HG03521 (cell line): ENCODE measurements at regions not wholly inside any gene's neighbourhood (a gene's known extent, or its start where the extent isn't known, plus 50 kb on each side); places are given as distances from the start of the nearest gene placed in this dataset.
"Not testable (repeated sequence)": the region's sequence is repeated elsewhere in the genome, so short reads cannot be mapped to it uniquely, and the experiment has no call there.

ENCODE experiments used
- ATAC-seq: cut with Tn5 transposase; IDR thresholded peaks from one replicate; pipeline ENCODE4 v1.9.1; 2021; ENCODE audit warnings: mild to moderate bottlenecking, moderate library complexity; ENCODE audit not compliant: unreplicated experiment

DNA sequence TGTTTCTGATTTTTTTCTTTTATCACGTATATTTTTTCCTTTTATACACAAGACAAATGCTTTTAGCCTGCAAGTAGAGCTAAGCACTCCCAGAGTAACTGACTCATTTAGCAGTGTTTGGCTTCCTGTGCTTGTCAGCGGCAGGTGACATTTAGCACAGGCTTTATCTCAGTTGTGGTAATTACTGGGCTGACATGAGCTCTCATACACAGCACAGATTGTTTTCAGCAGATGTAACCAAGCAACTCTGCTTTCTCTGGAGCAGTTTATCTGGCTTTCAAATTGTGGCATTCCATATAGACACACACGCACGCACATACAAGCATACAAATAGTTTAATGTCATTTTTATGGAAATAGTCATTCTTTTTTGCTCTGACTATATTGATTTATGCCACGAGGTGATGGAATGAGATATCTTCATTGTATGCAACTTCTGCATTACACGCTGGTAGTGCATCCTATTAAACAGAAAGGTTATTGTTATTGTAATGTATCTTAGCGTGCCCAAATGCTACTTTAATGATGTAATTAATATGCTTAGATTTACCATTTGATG lies 379.0 kb upstream of the GRAMD2B start:
- ATAC-seq, result no peak

DNA sequence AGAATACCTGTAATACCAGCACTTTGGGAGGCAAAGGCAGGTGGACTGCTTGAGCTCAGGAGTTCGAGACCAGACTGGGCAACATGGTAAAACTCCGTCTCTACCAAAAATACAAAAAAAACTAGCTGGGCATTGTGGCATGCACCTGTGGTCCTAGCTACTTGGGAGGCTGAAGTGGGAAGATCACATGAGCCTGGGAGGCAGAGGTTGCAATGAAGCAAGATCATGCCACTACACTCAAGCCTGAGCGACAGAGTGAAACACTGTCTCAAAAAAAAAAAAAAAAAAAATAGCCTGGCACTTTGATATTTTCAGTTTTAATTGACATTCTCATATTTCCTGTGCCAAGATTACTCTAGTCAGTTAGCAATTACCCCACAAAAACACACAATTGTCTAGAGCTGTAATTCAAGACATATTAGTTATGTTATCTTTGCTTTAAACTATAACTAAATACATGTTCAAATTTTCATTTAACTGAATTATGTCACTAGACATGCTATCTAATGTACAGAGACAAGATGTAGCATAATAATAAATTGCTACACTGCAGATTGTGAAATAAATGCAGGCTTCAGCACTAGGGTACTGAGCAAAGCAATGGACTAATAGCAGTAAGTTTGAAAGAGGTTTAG lies 378.2 kb upstream of the GRAMD2B start:
- no peak for ATAC-seq

DNA sequence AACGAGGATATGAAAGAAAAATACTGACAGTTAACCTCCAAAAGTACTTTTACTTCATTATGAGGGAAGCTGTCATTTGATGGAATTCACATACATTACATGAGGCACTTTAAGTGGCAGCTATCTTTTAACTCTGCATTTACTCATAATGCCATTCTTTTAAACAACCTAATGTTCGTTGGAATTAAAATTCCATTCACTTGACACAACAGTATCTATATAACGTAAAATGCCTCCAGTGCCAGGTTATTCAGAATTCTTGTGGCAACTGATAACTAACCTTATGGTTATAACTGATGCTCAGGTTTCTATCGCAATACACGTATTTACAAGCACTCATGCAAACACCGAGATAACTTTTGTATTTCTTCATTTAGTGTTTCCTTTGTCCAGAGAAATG lies 376.9 kb upstream of the GRAMD2B start:
- ATAC-seq, result no peak

DNA sequence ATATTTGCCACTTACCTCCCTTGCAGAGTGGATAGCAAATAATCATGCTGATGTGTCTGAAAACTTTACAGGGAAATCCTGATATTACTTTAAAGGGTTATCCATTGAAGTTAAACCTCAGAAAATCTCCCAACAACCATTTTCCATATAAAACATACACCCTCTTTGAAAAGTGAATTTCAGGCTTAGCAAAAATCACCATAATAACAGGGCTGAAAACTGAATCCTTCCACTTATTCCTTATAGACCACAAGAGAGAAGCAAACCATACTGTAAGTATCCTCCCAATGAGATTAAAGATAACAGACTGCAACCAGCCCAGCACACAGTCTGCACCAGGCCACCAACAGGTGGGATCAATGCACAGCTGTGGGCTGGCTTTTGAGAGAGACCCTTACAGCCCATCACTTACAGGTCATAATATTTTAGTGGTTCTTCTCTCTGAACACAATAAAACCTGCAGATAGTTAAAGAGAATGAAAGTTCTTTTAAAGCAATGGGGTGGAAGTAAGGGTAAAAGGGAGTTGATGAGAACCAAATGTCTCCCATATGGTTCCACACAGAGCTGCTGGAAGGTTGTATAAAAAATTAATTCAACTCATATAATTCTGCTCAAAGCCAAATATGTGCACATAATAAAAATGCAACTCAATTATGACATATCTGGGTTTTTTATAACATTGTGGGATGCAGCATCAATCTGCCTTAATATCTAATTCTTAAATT lies 376.2 kb upstream of the GRAMD2B start:
- ATAC-seq, result no peak

DNA sequence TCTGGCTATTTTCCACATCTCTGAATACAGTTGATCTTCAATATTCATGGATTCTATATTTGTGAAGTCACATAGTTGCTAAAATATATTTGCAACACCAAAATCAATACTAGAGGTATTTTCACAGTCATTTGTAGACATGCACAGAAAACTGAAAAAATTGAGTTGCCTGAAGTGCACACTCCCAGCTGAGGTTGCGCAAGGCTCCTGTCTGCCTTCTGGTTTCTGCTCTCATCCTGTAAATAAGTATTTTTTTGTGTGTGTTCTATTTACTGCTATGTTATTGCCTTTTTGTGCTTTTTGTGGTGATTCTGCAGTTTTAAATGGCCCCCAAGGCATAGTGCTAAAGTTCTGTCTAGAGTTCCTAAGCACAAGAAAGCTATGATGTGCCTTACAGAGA lies 371.1 kb upstream of the GRAMD2B start:
- ATAC-seq, result no peak

DNA sequence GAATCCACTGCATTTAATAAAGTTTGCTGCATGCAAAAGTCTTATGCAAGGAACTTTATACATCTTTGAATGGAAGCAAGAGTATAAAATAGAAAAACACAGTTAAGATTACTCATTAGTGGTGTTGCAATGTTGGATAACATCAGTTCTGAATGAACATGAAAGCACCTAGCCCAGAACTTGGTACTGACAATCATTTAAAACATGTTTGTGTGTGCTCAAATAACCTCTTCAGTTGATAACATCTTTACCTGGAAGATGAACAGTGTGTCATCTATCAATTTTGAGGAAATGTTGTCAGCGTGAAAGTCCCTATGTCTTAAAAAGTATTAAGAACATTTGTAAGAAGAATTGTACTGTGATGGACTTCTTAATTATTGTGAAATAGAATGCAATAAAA lies 370.4 kb upstream of the GRAMD2B start:
- no peak for ATAC-seq

DNA sequence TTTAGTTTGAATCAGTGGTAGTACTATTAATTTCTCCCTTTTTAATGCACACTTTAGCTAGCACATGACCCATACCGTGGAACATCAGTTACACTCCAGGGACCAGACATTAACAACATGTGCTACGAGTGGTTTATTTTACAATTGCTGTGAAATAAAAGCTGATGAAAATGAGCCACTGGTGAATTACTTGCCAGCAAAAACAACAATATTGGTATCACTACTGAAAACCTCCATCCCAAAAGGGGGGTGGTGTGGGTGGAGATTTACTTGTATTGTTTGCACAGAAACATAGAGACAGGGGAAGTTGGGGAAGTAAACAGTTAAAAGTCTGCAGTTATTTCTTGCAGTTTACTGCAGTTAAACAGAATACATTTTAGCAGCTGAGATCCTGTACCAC lies 369.6 kb upstream of the GRAMD2B start:
- no peak for ATAC-seq

DNA sequence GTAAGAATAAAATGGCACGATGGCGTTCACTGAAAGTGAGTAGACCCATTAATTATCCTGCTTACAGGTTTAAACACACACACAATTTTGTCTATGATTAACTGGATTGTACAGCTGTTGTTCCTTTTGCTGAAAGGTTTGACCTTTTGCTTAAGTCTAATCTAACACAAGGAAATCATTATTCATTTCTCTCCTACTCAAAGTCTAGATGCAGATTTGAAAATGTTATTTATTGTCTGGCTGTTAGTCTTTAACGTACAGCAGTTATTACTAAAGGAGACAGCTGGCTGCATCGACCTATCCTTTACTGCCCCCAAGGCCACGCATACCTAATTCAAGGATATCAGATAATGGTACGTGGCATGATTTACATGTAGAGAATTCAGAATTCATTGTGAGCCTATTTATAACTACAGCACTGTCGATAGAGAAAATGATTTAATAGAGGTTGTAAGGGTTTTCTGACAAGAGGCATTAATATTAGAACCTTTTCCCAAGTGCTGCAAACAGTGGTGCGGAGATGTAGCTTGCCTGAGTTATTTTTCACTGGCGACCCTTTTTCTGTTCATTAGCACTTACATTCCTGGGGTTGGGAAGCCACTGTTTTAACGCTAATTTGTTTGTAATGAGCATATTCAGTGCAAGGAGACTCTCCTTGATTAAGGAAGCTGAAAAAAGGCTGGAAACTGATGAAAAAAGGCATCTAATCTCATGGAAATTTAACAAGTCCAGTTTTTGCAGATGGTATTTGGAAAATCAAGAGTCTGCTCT lies 368.4 kb upstream of the GRAMD2B start:
- ATAC-seq, result no peak

DNA sequence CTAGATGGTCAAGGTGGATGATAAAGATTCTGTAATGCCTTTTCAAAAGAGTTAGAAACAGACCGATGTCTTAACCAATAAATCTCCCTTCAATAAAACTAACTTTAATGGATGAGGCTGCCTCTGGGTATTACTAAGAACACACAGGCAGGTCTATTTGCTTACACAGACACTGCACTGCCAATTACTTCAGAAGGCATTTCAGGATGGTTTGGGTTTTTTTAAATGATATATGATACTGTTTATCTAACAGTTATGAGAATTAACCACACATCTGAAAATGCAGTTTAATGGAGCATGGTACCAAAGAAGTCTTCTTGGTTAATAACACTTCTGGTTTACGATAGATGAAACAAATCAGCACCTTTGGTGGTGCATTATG lies 367.9 kb upstream of the GRAMD2B start:
- ATAC-seq, result no peak

DNA sequence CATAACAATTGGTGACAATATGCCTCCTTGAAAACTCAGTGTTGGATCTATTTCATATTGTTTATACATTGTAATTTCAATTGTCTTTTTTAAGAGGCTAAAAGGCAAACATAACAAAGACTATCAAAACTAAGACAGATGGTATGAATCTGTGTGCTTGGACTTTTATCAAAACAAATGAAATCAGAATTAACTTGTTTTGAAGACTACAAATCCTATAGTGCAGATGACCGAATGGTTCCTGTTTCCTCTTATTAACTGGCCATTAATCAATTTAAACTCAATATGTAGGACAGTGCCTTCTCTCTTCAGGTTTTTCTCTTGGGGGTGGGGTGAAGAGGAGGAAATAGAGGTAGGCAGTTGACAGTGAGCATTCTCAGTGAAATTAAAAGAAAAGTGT lies 366.9 kb upstream of the GRAMD2B start:
- no peak for ATAC-seq

DNA sequence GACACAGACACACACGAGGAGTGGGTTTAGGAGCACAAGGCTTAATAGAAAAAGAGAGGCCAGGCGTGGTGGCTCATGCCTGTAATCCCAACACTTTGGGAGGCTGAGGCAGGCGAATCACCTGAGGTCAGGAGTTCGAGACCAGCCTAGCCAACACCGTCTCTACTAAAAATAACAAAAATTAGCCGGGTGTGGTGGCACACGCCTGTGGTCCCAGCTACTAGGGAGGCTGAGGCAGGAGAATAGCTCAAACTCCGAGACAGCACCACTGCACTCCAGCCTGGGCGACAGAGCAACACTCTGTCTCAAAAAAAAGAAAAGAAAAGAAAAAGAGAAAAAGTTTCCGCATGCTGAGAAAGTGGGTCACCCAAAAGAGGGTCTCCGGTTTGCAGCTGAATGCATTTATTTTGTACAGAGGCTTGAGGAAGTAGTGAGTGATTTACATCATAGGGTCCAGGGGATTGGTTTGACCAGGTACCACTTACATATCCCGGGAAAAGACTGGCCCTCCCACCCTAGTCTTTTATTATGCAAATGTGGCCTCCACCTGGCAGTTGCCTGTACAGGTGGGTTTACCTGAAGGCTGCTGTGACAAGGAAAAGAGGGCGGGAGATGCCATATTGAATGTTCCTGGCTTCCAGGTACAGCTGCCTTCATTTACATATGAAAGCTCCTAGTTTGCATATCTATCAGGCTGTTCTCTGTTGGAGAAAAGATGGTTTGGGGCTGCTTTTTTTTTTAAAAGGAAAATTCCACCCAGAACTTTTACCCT lies 366.2 kb upstream of the GRAMD2B start:
- no peak for ATAC-seq

DNA sequence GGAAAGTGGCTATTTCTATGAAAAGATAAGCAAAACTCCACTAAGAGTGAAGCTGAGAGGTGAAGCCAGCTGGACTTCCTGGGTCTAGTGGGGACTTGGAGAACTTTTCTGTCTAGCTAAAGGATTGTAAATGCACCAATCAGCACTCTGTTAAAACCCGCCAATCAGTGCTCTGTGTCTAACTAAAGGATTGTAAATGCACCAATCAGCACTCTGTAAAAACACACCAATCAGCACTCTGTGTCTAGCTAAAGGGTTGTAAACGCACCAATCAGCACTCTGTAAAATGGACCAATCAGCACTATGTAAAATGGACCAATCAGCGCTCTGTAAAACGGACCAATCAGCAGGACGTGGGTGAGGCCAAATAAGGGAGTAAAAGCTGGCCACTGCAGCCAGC lies 364.8 kb upstream of the GRAMD2B start:
- not testable (repeated sequence) for ATAC-seq

DNA sequence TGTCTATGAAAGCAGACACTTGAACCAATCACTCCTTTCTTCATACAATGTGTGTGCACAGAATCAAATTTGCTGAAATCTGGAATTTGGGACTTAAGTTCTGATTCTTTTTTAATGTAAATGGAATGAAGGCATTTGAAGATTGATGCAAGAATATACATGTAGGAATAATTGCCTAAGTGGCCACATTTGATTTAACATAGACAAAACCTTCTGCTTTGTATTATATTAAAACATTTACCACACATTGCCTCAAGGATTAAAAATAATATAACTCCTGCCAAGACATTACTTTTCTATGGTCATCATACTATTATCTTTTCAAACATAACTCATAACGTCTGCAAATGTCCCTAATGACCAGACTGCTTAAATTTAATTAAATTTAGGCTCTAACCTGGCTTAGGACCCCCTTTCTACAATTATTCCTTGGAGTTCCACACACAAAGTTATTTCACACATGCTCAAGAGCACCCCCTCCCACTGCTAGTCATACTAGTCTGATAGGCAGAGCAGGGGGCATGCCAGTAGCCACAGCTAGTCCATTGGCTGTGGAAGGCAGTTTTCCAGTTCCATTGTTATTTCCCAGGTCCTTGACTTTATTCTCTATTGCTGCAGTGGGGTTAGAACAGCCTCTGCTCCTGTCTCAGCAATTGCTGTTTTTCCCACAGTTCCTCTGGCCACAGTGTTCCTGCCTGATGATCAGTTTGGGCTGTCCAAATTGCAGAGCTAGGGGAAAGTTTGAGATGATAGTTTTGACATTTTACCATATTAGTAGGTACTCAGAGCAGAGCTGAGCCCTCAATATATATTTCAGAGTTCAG lies 360.6 kb upstream of the GRAMD2B start:
- ATAC-seq, result no peak

DNA sequence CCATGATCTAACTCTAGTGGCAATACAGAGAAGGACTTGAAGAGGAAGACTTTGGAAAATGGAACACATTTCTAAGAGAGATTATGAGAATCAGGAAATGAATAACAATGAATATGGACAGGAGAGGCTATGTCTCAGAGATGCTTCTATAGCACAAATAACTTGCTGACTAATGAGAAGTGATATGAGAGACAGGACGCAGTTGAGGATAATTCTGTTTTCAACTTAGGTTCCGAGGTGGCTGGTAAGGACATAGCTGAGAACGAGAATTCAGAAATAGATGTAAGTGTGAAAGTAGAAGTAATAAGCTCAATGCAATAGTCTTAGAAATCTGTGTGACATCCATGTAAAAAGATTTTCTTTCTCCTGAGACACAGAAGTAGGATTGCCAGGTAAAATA lies 358.1 kb upstream of the GRAMD2B start:
- no peak for ATAC-seq

DNA sequence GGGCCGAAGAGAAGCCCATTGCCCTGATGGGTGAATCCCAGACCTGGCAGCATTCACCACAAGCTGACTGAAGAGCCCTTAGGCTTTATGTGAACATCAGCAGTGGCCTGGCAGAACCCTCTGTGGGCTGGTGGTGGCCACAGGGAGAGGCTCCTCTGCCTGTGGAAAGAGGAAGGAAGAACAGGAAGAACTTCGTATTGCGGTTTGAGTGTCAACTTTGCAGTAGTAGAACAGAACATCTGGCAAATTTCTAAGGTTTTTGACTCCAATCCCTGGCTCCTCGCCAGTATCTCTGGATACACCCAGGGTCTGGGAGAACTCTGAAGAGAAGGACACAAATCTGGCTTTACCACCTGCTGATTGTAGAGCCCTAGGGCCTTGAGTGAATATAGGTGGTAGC lies 356.4 kb upstream of the GRAMD2B start:
- no peak for ATAC-seq

DNA sequence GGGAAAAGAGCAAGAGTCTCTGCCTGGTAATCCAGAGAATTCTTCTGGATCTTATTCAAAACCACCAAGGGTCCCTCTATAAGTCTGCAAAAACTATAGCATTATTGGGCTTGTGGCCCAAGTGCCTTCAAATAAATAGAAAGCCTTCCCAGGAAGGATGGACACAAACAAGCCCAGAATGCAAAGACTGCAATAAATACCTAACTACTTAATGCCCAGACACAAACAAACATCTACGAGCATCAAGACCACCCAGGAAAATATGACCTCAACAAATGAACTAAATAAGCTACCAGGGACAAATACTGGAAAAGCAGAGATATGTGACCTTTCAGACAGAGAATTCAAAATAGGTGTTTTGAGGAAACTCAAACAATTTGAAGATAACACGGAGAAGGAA lies 355.8 kb upstream of the GRAMD2B start:
- no peak for ATAC-seq

DNA sequence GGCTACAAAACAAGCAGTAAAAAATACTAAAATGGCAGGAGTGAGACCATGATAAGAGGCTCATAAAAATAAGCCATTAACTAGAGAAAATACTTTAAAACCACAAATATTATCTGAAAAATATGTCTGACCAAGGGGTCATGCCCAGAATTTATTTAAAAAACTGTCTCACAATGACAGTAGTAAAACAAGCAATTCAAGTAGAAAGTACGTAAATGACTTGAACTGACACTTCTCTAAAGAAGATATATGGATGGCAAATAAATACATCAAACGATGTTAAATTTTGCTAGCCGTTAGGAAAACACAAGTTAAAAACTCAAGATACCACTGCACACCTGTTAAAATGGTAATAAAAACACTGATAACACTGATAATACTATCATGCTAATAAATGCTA lies 353.9 kb upstream of the GRAMD2B start:
- ATAC-seq, result no peak

DNA sequence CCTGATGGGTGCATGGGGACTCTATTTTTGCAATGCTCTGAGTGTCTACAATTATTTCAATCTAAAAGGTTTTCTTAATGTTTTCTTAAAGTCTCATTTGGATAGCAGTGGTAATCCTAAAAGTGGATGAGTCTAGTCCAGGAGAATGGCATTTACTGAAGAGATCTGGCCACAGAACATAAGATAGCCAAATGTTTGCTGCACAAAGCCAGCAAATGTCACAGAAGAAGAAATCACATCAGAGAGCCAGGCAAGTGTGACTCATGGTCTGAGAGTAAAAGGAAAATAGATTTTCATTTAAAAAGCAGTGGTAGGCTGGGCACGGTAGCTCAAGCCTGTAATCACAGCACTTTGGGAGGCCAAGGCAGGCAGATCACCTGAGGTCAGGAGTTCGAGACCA lies 352.7 kb upstream of the GRAMD2B start:
- no peak for ATAC-seq

DNA sequence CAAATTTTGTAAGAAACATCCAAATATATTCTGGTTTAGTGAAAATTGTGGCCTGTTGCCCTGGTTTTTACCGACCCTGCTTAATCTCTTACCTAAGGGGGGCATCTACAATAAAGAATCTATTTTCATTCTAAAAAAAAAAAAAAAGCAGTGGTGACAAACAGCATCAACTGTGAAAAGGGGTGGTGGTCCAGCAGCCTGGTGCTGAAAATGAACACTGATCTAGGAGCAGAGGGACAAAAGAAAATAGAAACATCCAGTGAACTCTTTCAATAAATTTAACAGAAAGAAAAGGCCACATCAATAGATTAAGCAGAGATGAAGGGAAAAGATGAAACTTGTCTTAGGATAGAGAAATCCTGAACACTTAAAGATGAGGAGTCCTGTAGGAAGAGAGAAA lies 348.7 kb upstream of the GRAMD2B start:
- ATAC-seq, result no peak

DNA sequence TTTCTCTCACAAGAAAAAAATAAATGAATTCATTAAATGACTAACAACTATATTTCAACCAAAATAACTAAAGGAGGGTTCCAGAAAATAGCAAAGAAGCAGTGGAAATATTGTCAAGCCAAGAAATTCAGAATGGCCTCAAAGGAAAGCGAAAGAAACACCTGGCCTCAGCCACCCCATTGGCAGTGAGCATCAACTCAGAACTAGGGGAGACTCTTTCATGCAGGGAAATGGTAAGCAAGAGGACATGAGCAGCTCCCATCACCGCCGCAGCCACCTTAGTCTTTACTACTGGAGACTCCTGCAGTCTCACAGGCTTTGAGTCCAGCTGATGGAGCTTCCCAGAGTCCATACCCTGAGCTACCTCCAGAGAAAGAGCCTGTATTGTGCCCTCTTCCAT lies 343.9 kb upstream of the GRAMD2B start:
- ATAC-seq, result no peak
